OCI-LY7 (cell line): ENCODE measurements at regions not wholly inside any gene's neighbourhood (a gene's known extent, or its start where the extent isn't known, plus 50 kb on each side); places are given as distances from the start of the nearest gene placed in this dataset.

Experiments used
- EZH2phosphoT487 ChIP-seq: fragments of 200-600 bp; sonication (generic); IDR thresholded peaks from 2 replicates; pipeline ENCODE4 v1.6.1; 2018; ENCODE audit warnings: low read depth, borderline replicate concordance, mild to moderate bottlenecking, mixed run types, antibody characterized with exemption, low read length, moderate library complexity, mixed read lengths
- TF ChIP-seq, protein P1 (sequence below): fragments of 200-600 bp; sonication (generic); conservative IDR thresholded peaks from 2 replicates; pipeline ENCODE4 v1.5.1; 2014; ENCODE audit warnings: mild to moderate bottlenecking, antibody characterized with exemption, low read length, moderate library complexity, mixed read lengths

DNA sequence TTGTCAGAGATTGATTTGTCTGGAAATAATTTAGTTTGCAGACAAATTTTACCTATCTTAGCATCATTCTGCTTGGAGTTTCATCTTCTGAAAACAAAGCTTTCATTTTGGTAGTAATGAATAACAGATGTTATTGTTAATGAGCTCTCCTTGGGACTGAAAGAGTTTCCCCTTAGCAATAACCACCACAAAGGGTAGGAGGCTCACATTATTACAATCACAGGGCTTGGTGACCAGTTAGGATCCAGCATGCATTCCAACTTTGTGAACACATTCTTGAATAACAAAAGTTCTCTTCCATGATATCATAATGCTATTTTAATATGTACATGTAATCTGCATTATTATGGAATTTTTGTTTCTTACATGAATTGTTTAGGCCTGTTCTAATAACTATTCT lies 148.8 kb upstream of the VWC2 start:
- TF ChIP-seq, protein P1, sequence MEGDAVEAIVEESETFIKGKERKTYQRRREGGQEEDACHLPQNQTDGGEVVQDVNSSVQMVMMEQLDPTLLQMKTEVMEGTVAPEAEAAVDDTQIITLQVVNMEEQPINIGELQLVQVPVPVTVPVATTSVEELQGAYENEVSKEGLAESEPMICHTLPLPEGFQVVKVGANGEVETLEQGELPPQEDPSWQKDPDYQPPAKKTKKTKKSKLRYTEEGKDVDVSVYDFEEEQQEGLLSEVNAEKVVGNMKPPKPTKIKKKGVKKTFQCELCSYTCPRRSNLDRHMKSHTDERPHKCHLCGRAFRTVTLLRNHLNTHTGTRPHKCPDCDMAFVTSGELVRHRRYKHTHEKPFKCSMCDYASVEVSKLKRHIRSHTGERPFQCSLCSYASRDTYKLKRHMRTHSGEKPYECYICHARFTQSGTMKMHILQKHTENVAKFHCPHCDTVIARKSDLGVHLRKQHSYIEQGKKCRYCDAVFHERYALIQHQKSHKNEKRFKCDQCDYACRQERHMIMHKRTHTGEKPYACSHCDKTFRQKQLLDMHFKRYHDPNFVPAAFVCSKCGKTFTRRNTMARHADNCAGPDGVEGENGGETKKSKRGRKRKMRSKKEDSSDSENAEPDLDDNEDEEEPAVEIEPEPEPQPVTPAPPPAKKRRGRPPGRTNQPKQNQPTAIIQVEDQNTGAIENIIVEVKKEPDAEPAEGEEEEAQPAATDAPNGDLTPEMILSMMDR = no peak
- no peak for TF ChIP-seq EZH2phosphoT487
